ENCODE measurements at regions not wholly inside any gene's neighbourhood (a gene's known extent, or its start where the extent isn't known, plus 50 kb on each side); places are given as distances from the start of the nearest gene placed in this dataset.

DNA sequence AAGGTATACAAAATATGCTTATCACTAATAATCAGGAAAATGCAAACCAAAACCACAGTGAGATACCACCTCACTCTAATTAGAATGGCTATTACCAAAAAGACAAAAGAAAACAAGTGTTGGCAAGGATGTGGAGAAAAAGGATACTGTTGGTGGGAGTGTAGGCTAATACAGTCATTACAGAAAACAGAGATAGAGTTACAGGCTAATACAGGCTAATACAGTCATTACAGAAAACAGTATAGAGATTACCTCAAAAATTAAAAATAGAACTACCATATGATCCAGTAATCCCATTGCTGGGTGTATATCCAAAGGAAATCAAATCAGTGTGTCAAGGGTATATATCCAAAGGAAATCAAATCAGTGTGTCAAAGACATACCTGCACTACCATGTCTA lies 238.4 kb downstream of the PLPP3 start:
- no peak for FAIRE-seq
- CTCF ChIA-PET = no interaction called here

GRCh38 chr1:56339786-56340465 lies 239.4 kb downstream of the PLPP3 start:
- H3K9me3 ChIP-seq = no peaks in the 10 kb centered on the region
- ATAC-seq (no peak), FAIRE-seq (no peak), DNase-seq (ENCODE audit: low read depth in 1 of 2, low spot score in 1 of 2) (no peak)
- CTCF ChIA-PET = no interaction called here
- no peak overlapping the region for H3K4me2 ChIP-seq
- TF ChIP-seq ZNF302 (CRISPR knock-in tag; IDR thresholded peaks at IDR 0.05) (no peak), RCOR1 (IDR thresholded peaks at IDR 0.05; ENCODE audit: low read depth, low read length) (no peak), ZFP36 (IDR thresholded peaks at IDR 0.05; ENCODE audit: borderline replicate concordance, partially characterized antibody) (no peak), JUN (IDR thresholded peaks at IDR 0.05) (no peak), POLR2A (IDR thresholded peaks at IDR 0.05; ENCODE audit: low read length) (no peak), RAD21 (conservative IDR thresholded peaks at IDR 0.05 in 1 of 2, IDR thresholded peaks at IDR 0.05 in 1 of 2) (no peak), ZC3H11A (IDR thresholded peaks at IDR 0.05) (no peak)
- H3K27ac ChIP-seq = no peak overlapping the region
- no peak overlapping the region for H3K4me3 ChIP-seq
- 63% methylated on average over 6 of the region's 6 CpGs for WGBS (ENCODE audit: missing lambda C conversion rate)
- POLR2A ChIA-PET = no interaction called here
- no peaks in the 10 kb centered on the region for H3K4me1 ChIP-seq

More for the DNA sequence above, 238.4 kb downstream of the PLPP3 start:
- H3K4me2 ChIP-seq = no peak overlapping the region
- no peak overlapping the region for H3K27ac ChIP-seq
- no peaks in the 10 kb centered on the region for H3K9me3 ChIP-seq
- POLR2A ChIA-PET = no interaction called here
- no peak for DNase-seq (ENCODE audit: low read depth in 1 of 2, low spot score in 1 of 2)
- ATAC-seq = no peak
- no peak for TF ChIP-seq ZNF302 (CRISPR knock-in tag; IDR thresholded peaks at IDR 0.05)
- no peak for TF ChIP-seq HDAC2 (IDR thresholded peaks at IDR 0.05)
- no peak for TF ChIP-seq TFCP2L1 (CRISPR knock-in tag; IDR thresholded peaks at IDR 0.05)
- no peak for TF ChIP-seq HOXB13 (CRISPR knock-in tag; IDR thresholded peaks at IDR 0.05; ENCODE audit: low read depth)
- TF ChIP-seq GATA3 (IDR thresholded peaks at IDR 0.05; ENCODE audit: borderline replicate concordance) = no peak
- TF ChIP-seq FOXS1 (CRISPR knock-in tag; IDR thresholded peaks at IDR 0.05) = no peak
- no peaks in the 10 kb centered on the region for H3K4me1 ChIP-seq
- no peak overlapping the region for H3K4me3 ChIP-seq

- Histone ChIP-seq H3K4me2 (no peak overlapping the region), H3K27ac (no peak overlapping the region), H3K4me1 (no peaks in the 10 kb centered on the region), H3K4me3 (no peak overlapping the region), H3K9me3 (no peaks in the 10 kb centered on the region)
- no peak for TF ChIP-seq ZFP36 (IDR thresholded peaks at IDR 0.05; ENCODE audit: borderline replicate concordance, partially characterized antibody)
- no peak for TF ChIP-seq HOXB13 (CRISPR knock-in tag; IDR thresholded peaks at IDR 0.05; ENCODE audit: low read depth)
- no peak for TF ChIP-seq MYC (IDR thresholded peaks at IDR 0.05; ENCODE audit: borderline replicate concordance, low read length)
- TF ChIP-seq EHMT2 (IDR thresholded peaks at IDR 0.05; ENCODE audit: low read depth) = no peak
- no peak for TF ChIP-seq ESRRA (IDR thresholded peaks at IDR 0.05; ENCODE audit: borderline replicate concordance, low read length)
- TF ChIP-seq NR3C1 (IDR thresholded peaks at IDR 0.05) = no peak
- no peak for TF ChIP-seq NPAS2 (CRISPR knock-in tag; IDR thresholded peaks at IDR 0.05; ENCODE audit: borderline replicate concordance)
- no peak for TF ChIP-seq SMC3 (IDR thresholded peaks at IDR 0.05)
- no peak for TF ChIP-seq EP300 (IDR thresholded peaks at IDR 0.05)
- TF ChIP-seq, protein P1, sequence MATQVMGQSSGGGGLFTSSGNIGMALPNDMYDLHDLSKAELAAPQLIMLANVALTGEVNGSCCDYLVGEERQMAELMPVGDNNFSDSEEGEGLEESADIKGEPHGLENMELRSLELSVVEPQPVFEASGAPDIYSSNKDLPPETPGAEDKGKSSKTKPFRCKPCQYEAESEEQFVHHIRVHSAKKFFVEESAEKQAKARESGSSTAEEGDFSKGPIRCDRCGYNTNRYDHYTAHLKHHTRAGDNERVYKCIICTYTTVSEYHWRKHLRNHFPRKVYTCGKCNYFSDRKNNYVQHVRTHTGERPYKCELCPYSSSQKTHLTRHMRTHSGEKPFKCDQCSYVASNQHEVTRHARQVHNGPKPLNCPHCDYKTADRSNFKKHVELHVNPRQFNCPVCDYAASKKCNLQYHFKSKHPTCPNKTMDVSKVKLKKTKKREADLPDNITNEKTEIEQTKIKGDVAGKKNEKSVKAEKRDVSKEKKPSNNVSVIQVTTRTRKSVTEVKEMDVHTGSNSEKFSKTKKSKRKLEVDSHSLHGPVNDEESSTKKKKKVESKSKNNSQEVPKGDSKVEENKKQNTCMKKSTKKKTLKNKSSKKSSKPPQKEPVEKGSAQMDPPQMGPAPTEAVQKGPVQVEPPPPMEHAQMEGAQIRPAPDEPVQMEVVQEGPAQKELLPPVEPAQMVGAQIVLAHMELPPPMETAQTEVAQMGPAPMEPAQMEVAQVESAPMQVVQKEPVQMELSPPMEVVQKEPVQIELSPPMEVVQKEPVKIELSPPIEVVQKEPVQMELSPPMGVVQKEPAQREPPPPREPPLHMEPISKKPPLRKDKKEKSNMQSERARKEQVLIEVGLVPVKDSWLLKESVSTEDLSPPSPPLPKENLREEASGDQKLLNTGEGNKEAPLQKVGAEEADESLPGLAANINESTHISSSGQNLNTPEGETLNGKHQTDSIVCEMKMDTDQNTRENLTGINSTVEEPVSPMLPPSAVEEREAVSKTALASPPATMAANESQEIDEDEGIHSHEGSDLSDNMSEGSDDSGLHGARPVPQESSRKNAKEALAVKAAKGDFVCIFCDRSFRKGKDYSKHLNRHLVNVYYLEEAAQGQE (IDR thresholded peaks at IDR 0.05) = no peak
- ATAC-seq (no peak), FAIRE-seq (no peak), DNase-seq (ENCODE audit: low read depth in 1 of 2, low spot score in 1 of 2) (no peak)
- WGBS (ENCODE audit: missing lambda C conversion rate) = 83% methylated on average over 1 of the region's 1 CpG
- ChIA-PET POLR2A (no interaction called here), CTCF (no interaction called here)
Observed at GRCh38 chr1:56339093-56339492, 240.3 kb downstream of the PLPP3 start.
